Mucosa of rectum (tissue), 2 donors: ENCODE measurements at regions not wholly inside any gene's neighbourhood (a gene's known extent, or its start where the extent isn't known, plus 50 kb on each side); places are given as distances from the start of the nearest gene placed in this dataset.

Experiments
- H3K27ac ChIP-seq, 2 donors: one replicate each; pipeline ENCODE4 v1.7.0; 2013; ENCODE audit warnings: inconsistent platforms in 2 of 2, low read depth in 2 of 2, low read length in 2 of 2
- H3K27me3 ChIP-seq, 2 donors: one replicate each; pipeline ENCODE4 v1.7.0; 2013; ENCODE audit warnings: low read length in 2 of 2; ENCODE audit not compliant: control insufficient read depth in 2 of 2, insufficient read depth in 2 of 2
- H3K36me3 ChIP-seq, 2 donors: one replicate each; pipeline ENCODE4 v1.7.0; 2013; ENCODE audit warnings: low read length in 2 of 2; ENCODE audit not compliant: control insufficient read depth in 2 of 2, insufficient read depth in 2 of 2
- H3K4me1 ChIP-seq, 2 donors: one replicate each; pipeline ENCODE4 v1.7.0; 2013; ENCODE audit warnings: low read length in 2 of 2, mild to moderate bottlenecking in 1 of 2; ENCODE audit not compliant: control insufficient read depth in 2 of 2, insufficient read depth in 2 of 2
- H3K4me3 ChIP-seq, 2 donors: one replicate each; pipeline ENCODE4 v1.7.0; 2013; ENCODE audit warnings: low read length in 2 of 2
- H3K9ac ChIP-seq, 2 donors: one replicate each; pipeline ENCODE4 v1.7.0; 2013; ENCODE audit warnings: low read length in 2 of 2, low read depth in 1 of 2, mild to moderate bottlenecking in 1 of 2
- H3K9me3 ChIP-seq, 2 donors: one replicate each; pipeline ENCODE4 v1.7.0; 2013; ENCODE audit warnings: low read length in 2 of 2; ENCODE audit not compliant: control insufficient read depth in 2 of 2
- donor health status: healthy.
- donor health status: Normal muscosa, but diverticular disease.

DNA sequence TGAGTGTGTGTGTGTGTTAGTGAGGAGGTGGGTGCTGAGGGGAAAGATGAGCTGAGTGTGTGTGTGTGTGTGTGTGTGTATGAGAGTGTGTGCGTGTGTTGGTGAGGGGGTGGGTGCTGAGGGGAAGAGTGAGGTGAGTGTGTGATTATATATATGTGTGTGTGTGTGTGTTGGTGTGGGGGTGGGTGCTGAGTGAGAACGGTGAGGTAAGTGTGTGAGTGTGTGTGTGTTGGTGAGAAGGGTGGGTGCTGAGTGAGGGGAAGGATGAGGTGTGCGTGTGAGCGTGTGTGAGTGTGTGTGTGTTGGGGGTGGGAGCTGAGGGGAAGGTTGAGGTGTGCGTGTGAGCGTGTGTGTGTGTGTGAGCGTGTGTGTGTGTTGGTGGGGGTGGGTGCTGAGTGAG, 322.0 kb upstream of the NT5C1B start:
- H3K9ac ChIP-seq: no peak overlapping the region
- H3K4me1 ChIP-seq: no peaks in the 10 kb centered on the region
- H3K36me3 ChIP-seq: no peaks in the 10 kb centered on the region
- H3K27me3 ChIP-seq: no peaks in the 10 kb centered on the region
- H3K4me3 ChIP-seq: no peak overlapping the region
- H3K27ac ChIP-seq: no peak overlapping the region
- H3K9me3 ChIP-seq: no peaks in the 10 kb centered on the region

DNA sequence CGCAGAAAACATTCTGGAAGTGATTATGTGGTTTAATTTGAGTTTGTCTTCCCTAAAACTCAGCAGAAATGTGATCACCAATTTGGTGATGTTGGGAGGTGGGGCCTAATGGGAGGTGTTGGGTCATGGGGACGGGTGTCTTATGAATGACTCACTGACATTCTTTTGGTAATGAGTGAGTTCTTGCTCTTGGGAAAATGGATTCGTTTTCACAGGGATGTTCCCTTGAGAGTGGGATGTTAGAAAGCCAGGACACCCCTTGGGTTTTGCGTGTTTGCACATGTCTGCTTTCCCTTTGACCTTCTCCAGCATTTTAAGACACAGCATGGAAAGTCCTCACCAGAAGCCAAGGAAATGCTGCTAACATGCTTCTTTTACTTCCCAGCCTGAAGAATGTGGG, 321.5 kb upstream of the NT5C1B start:
- Histone ChIP-seq H3K27ac (no peak overlapping the region), H3K27me3 (no peaks in the 10 kb centered on the region), H3K36me3 (no peaks in the 10 kb centered on the region), H3K9ac (no peak overlapping the region), H3K4me3 (no peak overlapping the region), H3K9me3 (no peaks in the 10 kb centered on the region), H3K4me1 (no peaks in the 10 kb centered on the region)

DNA sequence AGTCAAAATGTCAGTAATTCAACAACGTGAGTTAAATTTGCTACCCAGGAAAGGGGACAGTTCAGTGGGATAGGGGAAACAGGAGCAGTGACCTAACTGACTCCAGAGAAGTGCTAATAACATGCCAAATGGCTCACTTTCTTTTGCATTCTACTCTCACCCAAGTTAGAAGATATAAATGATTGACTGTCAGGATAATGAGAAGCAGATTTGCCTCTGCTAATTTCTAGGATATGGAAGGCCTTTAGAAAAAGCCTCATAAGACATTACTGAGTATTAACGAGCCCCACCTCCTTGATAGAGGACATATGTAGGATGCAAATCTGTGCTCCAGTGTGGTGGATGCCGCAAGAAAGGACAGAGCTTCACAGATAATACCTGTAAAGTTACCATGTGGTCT, 318.6 kb upstream of the NT5C1B start:
- H3K27ac ChIP-seq: no peak overlapping the region
- H3K4me1 ChIP-seq: no peaks in the 10 kb centered on the region
- no peaks in the 10 kb centered on the region for H3K9me3 ChIP-seq
- H3K4me3 ChIP-seq: no peak overlapping the region
- H3K27me3 ChIP-seq: no peaks in the 10 kb centered on the region
- no peak overlapping the region for H3K9ac ChIP-seq
- H3K36me3 ChIP-seq: no peaks in the 10 kb centered on the region

DNA sequence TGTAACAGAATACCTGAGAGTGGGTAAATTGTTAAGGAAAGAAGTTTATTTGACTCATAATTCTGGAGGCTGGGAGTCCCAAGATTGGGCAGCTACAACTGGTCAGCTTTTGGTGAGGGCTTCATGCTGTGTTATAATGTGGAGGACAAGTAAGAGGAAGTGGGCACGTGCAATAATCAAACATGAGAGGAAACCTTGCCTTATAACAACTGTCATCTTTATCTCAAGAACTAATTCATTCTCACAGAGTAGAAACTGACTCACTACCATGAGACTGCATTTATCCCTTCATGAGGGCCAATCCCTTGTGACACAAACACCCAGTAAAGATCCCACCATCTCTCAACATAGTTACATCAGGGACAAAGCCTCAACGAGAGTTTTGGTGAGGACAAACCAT, 318.1 kb upstream of the NT5C1B start:
- no peaks in the 10 kb centered on the region for H3K4me1 ChIP-seq

DNA sequence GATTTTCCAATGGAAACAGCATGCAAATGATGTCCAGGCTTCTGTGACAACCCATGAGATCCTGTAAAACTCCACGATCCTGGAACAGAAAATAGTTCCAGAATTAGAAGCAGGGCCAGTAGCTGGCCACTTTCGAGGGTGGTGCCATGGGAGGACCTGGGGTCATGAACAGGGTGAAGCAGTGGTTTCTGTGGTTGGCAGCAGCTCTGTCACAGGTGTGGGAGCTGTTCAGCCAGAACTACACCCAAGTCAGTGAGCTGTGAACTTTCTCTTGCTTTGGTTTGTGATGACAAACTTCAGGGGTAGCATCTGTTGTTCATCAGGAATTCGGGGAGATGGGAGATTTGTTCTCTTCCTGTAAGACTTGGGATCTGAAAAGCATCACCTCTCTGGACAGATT, 314.4 kb upstream of the NT5C1B start:
- Histone ChIP-seq H3K4me1 (no peaks in the 10 kb centered on the region), H3K4me3 (no peak overlapping the region), H3K9me3 (no peaks in the 10 kb centered on the region), H3K27me3 (no peaks in the 10 kb centered on the region), H3K36me3 (no peaks in the 10 kb centered on the region), H3K27ac (no peak overlapping the region), H3K9ac (no peak overlapping the region)

More for the DNA sequence above, 318.1 kb upstream of the NT5C1B start:
- no peak overlapping the region for H3K27ac ChIP-seq
- H3K36me3 ChIP-seq: no peaks in the 10 kb centered on the region
- H3K9ac ChIP-seq: no peak overlapping the region
- no peaks in the 10 kb centered on the region for H3K27me3 ChIP-seq
- no peak overlapping the region for H3K4me3 ChIP-seq
- H3K9me3 ChIP-seq: no peaks in the 10 kb centered on the region

DNA sequence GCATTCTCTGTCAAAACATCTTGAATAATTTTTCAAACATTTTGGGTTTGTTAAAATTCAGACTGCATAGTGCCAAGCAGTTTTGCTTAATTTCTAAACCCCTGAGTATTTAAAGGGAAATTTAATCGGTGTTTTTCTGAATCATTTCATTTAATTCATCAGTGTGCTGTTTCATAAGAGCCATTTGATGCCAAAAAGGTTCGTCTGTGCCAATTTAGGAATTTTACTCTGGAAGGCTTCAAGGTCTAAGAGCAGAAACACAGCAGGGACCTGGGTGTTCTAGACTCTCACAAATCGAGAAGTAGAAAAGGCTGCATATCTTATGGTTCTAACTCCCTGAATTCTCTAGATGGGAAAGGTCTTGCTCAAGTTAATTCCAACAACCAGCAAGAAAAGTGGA, 311.9 kb upstream of the NT5C1B start:
- H3K27ac ChIP-seq: no peak overlapping the region

DNA sequence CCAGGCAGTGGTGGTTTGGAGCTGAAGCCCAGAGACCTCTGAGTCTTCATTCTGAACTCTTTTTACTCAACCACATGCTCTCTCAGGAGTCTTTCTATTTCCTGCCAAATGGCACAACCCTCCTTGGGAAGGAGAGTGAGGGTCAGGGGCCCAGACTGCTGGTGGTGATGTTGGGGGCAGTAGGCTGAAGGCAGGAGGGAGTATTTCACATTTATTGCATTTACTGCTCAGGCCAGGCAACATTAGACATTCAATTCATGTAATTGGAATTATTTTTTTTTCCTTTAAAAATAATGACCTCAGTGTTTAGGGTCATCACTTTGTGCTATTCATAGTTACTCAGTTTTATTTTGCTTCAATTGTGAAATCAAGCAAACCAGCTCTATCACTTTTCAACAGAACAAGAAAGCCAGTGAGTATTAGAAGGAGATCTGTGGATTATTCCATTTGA, 311.3 kb upstream of the NT5C1B start:
- Histone ChIP-seq H3K4me3 (no peak overlapping the region), H3K27me3 (no peaks in the 10 kb centered on the region), H3K4me1 (no peaks in the 10 kb centered on the region), H3K36me3 (no peaks in the 10 kb centered on the region), H3K9ac (no peak overlapping the region), H3K27ac (no peak overlapping the region), H3K9me3 (no peaks in the 10 kb centered on the region)

More for the DNA sequence above, 311.9 kb upstream of the NT5C1B start:
- Histone ChIP-seq H3K27me3 (no peaks in the 10 kb centered on the region), H3K36me3 (no peaks in the 10 kb centered on the region), H3K9me3 (no peaks in the 10 kb centered on the region), H3K4me1 (no peaks in the 10 kb centered on the region), H3K4me3 (no peak overlapping the region), H3K9ac (no peak overlapping the region)

DNA sequence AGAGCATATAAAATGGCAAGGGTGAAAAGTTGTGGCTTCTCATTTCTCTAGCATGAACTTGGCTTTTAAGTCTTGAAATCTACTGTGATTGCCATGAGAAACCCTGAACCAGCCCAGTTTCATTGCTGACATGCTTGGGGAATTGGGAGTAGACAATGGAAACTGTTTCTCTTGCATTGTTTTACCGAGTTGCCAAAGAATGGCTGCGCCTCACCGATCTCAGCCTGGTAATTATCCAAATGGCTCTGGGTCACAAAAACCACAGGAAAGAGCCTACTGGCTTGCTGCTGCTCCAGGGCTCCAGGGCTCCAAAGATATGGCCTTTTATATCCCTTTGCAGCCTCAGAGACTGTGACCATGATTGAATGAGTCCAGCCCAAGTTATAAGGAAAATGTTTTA, 310.4 kb upstream of the NT5C1B start:
- no peaks in the 10 kb centered on the region for H3K27me3 ChIP-seq
- H3K4me1 ChIP-seq: no peaks in the 10 kb centered on the region
- H3K36me3 ChIP-seq: no peaks in the 10 kb centered on the region
- H3K9ac ChIP-seq: no peak overlapping the region
- no peaks in the 10 kb centered on the region for H3K9me3 ChIP-seq
- H3K4me3 ChIP-seq: no peak overlapping the region
- H3K27ac ChIP-seq: no peak overlapping the region

DNA sequence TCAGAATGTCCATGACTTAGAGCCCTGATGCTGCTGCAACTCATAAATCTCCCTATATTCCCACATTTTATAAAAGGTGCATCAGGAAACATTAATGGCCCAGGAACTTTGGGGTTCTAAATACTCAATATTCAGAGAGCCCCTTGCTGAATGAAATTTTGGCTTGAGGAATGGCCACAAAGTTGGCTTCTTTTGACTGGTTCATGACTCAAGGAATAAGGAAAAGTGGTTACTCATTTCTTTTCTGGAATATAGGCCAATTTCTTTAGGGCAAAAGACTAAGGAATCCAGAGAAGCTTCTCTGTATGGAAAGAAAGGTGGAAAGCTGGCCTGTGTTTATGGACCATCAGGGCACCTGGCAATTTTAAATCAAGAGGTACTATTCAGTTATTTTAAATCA, 308.9 kb upstream of the NT5C1B start:
- Histone ChIP-seq H3K9ac (no peak overlapping the region), H3K36me3 (no peaks in the 10 kb centered on the region), H3K27me3 (no peaks in the 10 kb centered on the region), H3K4me3 (no peak overlapping the region), H3K4me1 (no peaks in the 10 kb centered on the region), H3K9me3 (no peaks in the 10 kb centered on the region), H3K27ac (no peak overlapping the region)

DNA sequence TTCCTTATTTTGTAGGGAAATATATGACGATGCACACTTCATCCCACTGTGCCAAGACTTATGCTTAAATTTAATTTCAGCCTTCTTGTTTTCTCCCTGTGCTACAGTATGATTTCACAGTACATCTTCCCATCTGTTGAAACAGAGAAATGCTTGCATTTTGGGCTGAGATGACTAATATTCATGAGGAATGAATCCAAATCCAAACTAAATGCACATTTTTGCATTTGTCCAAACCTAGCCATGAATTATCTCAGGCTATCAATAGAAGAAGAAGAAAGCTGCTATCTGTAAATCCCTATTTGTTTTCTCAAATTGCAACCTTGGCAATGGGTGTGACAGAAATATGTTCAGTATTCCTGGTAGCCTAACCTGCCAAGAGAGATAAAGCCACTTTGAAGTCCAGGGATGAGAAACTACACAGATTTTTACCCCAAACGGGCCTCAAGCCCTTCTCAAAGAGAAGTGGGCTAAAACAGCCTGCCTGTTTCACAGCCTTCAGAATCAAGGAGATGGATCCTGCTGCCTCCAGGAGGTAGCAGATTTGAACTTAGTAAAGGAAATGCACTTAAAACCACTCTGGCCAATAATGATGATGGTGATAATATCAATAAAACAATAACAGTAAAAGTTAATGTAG, 306.9 kb upstream of the NT5C1B start:
- Histone ChIP-seq H3K4me1 (no peaks in the 10 kb centered on the region), H3K4me3 (no peak overlapping the region), H3K9me3 (no peaks in the 10 kb centered on the region), H3K9ac (no peak overlapping the region), H3K27ac (no peak overlapping the region), H3K27me3 (no peaks in the 10 kb centered on the region), H3K36me3 (no peaks in the 10 kb centered on the region)
